Left ventricle myocardium inferior (tissue), 1 donor: ENCODE measurements at regions not wholly inside any gene's neighbourhood (a gene's known extent, or its start where the extent isn't known, plus 50 kb on each side); places are given as distances from the start of the nearest gene placed in this dataset.

Source experiments
- DNase-seq: peaks from one replicate; pipeline ENCODE4 v3.0.0-alpha.2; 2020
- H3K27ac ChIP-seq: fragments of 200-600 bp; replicated peaks from 2 replicates; pipeline ENCODE4 v1.8.0; 2021
- H3K27me3 ChIP-seq: fragments of 200-600 bp; 2 replicates; pipeline ENCODE4 v1.8.0; 2021; ENCODE audit warnings: low read depth
- H3K36me3 ChIP-seq: fragments of 200-600 bp; 2 replicates; pipeline ENCODE4 v1.8.0; 2021
- H3K4me1 ChIP-seq: fragments of 200-600 bp; 2 replicates; pipeline ENCODE4 v1.8.0; 2021
- H3K4me3 ChIP-seq: fragments of 200-600 bp; 2 replicates; pipeline ENCODE4 v1.8.0; 2021; ENCODE audit warnings: mild to moderate bottlenecking, moderate library complexity
- H3K9me3 ChIP-seq: fragments of 200-600 bp; replicated peaks from 2 replicates; pipeline ENCODE4 v1.8.0; 2021
- intact Hi-C: fragments of 100-400 bp; cut with micrococcal nuclease; formaldehyde crosslinking; loops from one replicate; pipeline ENCODE4 v1.11.0; 2022
- TF ChIP-seq, protein P1 (sequence below): fragments of 200-600 bp; IDR thresholded peaks from 2 replicates; pipeline ENCODE4 v1.8.0; 2021; ENCODE audit warnings: antibody characterized with exemption, mild to moderate bottlenecking, borderline replicate concordance
- donor health status: DM: no; HTN: yes; CAD: no; lungs with severe emphysema.

GRCh38 chr6:91155129-91155785 lies 568.4 kb upstream of the MAP3K7 start:
- no peak overlapping the region for H3K27ac ChIP-seq
- H3K36me3 ChIP-seq, result no peaks in the 10 kb centered on the region
- H3K4me1 ChIP-seq, result no peaks in the 10 kb centered on the region
- H3K4me3 ChIP-seq, result no peak overlapping the region
- no peaks in the 10 kb centered on the region for H3K27me3 ChIP-seq
- TF ChIP-seq, protein P1, sequence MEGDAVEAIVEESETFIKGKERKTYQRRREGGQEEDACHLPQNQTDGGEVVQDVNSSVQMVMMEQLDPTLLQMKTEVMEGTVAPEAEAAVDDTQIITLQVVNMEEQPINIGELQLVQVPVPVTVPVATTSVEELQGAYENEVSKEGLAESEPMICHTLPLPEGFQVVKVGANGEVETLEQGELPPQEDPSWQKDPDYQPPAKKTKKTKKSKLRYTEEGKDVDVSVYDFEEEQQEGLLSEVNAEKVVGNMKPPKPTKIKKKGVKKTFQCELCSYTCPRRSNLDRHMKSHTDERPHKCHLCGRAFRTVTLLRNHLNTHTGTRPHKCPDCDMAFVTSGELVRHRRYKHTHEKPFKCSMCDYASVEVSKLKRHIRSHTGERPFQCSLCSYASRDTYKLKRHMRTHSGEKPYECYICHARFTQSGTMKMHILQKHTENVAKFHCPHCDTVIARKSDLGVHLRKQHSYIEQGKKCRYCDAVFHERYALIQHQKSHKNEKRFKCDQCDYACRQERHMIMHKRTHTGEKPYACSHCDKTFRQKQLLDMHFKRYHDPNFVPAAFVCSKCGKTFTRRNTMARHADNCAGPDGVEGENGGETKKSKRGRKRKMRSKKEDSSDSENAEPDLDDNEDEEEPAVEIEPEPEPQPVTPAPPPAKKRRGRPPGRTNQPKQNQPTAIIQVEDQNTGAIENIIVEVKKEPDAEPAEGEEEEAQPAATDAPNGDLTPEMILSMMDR, result no peak
- intact Hi-C loops, result no loop called here
- DNase-seq, result no peak
- no peaks in the 10 kb centered on the region for H3K9me3 ChIP-seq

DNA sequence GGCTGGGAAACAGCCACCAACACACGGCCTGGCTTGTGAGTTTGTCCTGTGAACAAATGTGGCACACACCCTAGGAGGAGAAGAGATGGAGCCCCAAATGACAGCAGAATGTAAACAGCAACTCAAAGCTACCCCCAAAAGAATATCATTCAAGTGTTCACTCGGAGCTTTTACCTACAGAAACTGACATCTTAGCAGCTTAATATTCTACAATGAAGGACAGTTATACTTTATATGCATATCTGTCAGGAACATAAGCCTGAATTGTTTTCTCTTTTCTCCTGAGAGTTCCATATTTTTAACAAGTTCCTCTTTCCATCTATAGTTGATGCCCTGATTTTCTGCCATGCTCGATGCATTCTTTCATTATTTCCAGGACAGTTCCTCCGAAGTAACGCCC lies 566.0 kb upstream of the MAP3K7 start:
- Histone ChIP-seq H3K4me1 (no peaks in the 10 kb centered on the region), H3K36me3 (no peaks in the 10 kb centered on the region), H3K4me3 (no peak overlapping the region), H3K27ac (no peak overlapping the region), H3K27me3 (no peaks in the 10 kb centered on the region), H3K9me3 (no peaks in the 10 kb centered on the region)
- DNase-seq, result no peak
- TF ChIP-seq, protein P1, result no peak
- intact Hi-C loops, result no loop called here

DNA sequence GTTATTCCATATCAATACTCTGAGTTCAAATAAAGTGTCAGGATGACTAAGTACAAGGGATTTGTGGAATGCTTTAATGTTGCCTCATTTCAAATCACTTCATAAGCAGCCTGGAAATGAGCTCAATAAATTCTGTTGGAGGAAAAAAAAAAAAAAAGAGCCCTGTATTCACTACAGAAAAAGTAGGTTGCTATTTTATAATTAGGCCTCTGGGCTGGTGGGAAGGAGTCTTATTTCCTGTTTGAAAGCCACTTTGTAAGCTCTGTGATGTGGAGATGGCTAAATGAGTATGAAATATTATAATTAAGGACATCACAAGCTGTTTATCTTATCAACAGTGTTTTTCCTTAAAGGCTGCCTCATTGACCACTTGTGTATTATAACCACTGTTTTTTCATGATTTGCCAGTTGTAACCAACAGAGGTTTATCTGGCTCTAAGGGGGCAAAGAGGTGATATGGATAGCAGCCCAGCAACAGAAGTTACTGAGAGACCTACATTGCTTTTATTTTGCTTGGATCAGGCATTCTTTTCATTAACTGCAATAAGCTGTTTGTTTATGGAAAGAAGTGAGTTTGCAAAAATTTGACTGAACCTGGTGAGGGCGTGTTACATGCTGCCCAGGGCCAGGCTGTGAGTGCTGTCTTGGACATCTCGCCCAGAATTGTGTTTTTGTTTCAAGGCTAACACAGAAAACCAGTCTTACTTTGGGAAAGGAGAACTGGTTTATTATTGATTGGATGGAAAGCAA lies 563.3 kb upstream of the MAP3K7 start:
- no peak overlapping the region for H3K4me3 ChIP-seq
- TF ChIP-seq, protein P1, result no peak
- no peak for DNase-seq
- no peaks in the 10 kb centered on the region for H3K4me1 ChIP-seq
- no peaks in the 10 kb centered on the region for H3K27me3 ChIP-seq
- H3K27ac ChIP-seq, result no peak overlapping the region
- no peaks in the 10 kb centered on the region for H3K9me3 ChIP-seq
- intact Hi-C loops, result no loop called here
- H3K36me3 ChIP-seq, result no peaks in the 10 kb centered on the region

GRCh38 chr6:91149246-91149955 lies 562.5 kb upstream of the MAP3K7 start:
- intact Hi-C loops, result no loop called here
- H3K27me3 ChIP-seq, result no peaks in the 10 kb centered on the region
- TF ChIP-seq, protein P1, result no peak
- no peak for DNase-seq
- H3K27ac ChIP-seq, result no peak overlapping the region
- H3K9me3 ChIP-seq, result no peaks in the 10 kb centered on the region
- no peaks in the 10 kb centered on the region for H3K36me3 ChIP-seq
- H3K4me3 ChIP-seq, result no peak overlapping the region
- H3K4me1 ChIP-seq, result no peaks in the 10 kb centered on the region

- Histone ChIP-seq H3K36me3 (no peaks in the 10 kb centered on the region), H3K4me1 (no peaks in the 10 kb centered on the region), H3K27me3 (no peaks in the 10 kb centered on the region), H3K4me3 (no peak overlapping the region), H3K9me3 (no peaks in the 10 kb centered on the region), H3K27ac (no peak overlapping the region)
- TF ChIP-seq, protein P1, result no peak
- no peak for DNase-seq
- intact Hi-C loops, result no loop called here
These were observed 557.3 kb upstream of the MAP3K7 start for GRCh38 chr6:91144126-91144525.
